RWPE1 (cell line): ENCODE measurements at regions not wholly inside any gene's neighbourhood (a gene's known extent, or its start where the extent isn't known, plus 50 kb on each side); places are given as distances from the start of the nearest gene placed in this dataset.

Source experiments
- CTCF ChIA-PET: fragments of 350-600 bp; sonication (Branson Sonifier 250); formaldehyde crosslinking; extraction: SDS; loops from one replicate; lab custom pipeline; 2021; lab: Yijun Ruan, JAX
- POLR2A ChIA-PET: fragments of 400-600 bp; formaldehyde crosslinking; extraction: SDS; loops from one replicate; lab custom pipeline; 2020; ENCODE audit warnings: antibody characterized with exemption; ENCODE audit not compliant: low non-redundant PET; lab: Yijun Ruan, JAX
- DNase-seq: peaks from one replicate; pipeline ENCODE4 v3.0.0; 2012; ENCODE audit warnings: low spot score
- H3K27ac ChIP-seq: fragments of 450-650 bp; 2 replicates; pipeline ENCODE4 v1.5.1; 2017
- CTCF ChIP-seq: fragments of 450-650 bp; conservative IDR thresholded peaks from 2 replicates; pipeline ENCODE4 v1.5.1; 2017; ENCODE audit warnings: low read depth, mild to moderate bottlenecking

- no peak for DNase-seq
- CTCF ChIA-PET: no interaction called here
Observed at GRCh38 chr22:49255154-49255553, 572.5 kb downstream of the BRD1 start.

GRCh38 chr22:49253656-49254055, 574.0 kb downstream of the BRD1 start:
- no peak for DNase-seq
- H3K27ac ChIP-seq: no peak overlapping the region
- no peak for TF ChIP-seq CTCF
- ChIA-PET CTCF (no interaction called here), POLR2A (no interaction called here)

More at GRCh38 chr22:49255154-49255553, 572.5 kb downstream of the BRD1 start:
- no peak for TF ChIP-seq CTCF
- no peak overlapping the region for H3K27ac ChIP-seq
- POLR2A ChIA-PET: no interaction called here

- POLR2A ChIA-PET: no interaction called here
Observed at GRCh38 chr22:49251371-49251770, 576.3 kb downstream of the BRD1 start.

DNA sequence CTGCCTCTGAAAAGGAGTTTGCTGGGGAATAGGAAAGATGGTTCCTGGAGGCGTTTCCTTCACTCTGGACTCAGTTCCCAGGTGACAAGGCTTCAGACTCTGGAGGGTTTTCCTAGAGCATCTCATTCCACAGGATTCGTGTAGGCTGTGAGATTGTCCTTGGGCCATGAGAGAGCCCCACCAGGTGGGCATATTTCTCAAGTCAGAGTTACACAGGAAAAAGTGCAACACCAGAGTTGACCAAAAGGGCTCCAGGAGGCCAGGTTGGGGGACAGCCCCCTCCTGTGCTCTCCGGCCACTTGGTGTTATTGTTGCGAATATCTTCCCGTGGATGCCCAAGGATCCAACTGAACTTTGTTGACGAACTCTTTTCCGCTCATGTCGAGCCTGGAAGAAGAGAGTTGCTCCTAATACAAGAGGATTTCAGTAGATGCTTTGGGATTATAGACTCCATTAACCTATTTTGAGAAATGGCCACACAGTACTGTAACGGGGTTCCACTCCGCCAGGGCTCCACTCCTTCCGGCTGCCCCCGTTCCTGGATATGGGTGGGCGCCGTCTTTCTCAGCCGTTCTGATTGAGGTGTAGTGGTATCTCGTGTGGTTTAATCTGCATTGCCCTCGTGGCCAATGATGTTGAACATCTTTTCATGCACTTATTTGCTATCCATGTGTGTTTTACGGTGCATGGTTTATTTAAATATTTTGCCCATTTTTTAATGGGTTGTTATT, 580.3 kb downstream of the BRD1 start:
- DNase-seq: no peak
- ChIA-PET POLR2A (no interaction called here), CTCF (no interaction called here)
- TF ChIP-seq CTCF: no peak
- no peak overlapping the region for H3K27ac ChIP-seq

More at GRCh38 chr22:49251371-49251770, 576.3 kb downstream of the BRD1 start:
- CTCF ChIA-PET: no interaction called here
- TF ChIP-seq CTCF: no peak
- no peak overlapping the region for H3K27ac ChIP-seq
- no peak for DNase-seq

DNA sequence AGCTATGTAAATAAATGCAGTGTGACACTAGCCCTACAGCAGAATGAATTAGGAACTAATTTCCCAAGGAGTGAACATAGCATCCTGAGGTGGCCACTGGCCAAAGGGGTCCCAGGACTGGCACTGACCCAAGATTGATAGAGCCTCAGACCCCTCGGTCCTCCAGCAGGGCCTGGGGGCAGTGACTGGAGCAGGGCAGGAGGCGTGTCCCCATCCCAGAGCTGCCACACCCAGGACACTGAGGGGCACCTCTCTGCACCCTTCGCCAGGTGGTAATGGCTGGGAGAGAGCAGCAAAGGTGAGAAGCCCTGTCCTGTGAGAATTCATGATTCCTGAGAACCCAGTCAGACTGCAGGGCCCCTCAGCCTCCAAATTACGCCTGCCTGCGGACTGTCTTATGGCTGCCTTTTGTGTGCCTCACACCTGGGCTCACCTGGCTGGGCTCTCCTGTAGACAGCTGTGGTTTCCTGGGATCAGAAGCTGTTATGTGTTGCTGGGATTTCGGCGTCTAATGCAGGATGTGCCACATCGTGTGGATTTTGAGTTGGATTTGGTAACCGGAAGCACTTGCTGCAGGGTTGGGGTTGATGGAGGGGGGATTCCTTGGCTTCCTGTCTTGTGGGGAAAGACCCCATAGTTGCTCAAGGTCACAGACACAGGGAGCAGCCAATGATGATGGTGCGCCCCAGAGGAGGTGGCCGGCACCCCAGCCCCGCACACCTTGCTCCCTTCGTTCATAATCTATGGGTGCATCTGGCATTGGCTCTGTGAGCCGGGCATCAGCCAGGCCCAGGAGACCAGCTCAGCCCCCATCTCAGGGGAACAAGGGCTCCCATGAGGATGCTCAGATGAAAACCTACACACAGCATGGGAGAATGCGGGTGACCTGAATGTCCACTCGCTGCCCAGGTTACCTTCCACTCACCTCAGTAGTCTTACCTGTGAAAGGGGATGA, 582.9 kb downstream of the BRD1 start:
- ChIA-PET CTCF (no interaction called here), POLR2A (no interaction called here)
- no peak for TF ChIP-seq CTCF
- no peak overlapping the region for H3K27ac ChIP-seq
- DNase-seq: no peak

DNA sequence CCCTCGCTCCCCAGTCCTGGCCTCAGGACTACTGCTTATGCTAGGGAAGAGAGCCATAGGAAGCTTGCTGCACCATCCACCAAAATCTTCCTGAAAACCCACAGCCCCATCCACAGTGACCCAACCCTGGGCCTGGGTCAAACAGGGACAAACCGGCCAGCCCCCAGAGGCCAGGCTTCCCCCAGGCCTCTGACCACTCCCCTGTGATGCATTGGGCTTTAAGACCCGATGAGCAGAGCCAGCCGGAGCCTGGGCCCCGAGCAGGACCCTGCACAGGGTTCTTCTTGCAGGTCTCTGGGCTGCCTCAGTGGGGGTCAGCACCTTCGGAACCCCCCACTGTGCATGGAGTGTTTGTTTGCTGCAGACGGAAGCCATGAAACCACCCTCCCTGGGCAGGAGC, 583.7 kb downstream of the BRD1 start:
- no peak overlapping the region for H3K27ac ChIP-seq
- TF ChIP-seq CTCF: no peak
- DNase-seq: no peak
- POLR2A ChIA-PET: no interaction called here
- CTCF ChIA-PET: no interaction called here
